Panc1 (cell line): ENCODE measurements at regions not wholly inside any gene's neighbourhood (a gene's known extent, or its start where the extent isn't known, plus 50 kb on each side); places are given as distances from the start of the nearest gene placed in this dataset.

Source experiments
- ATAC-seq: fragments of 200-7000 bp; cut with Tn5 transposase; 2 replicates; pipeline ENCODE4 v1.9.1; 2020; ENCODE audit warnings: mild to moderate bottlenecking, moderate library complexity
- BruUV-seq: library from RNA; stranded (reverse); fragments of 400-500 nt; replicated peaks from 2 replicates; lab custom pipeline; 2021; lab: Mats Ljungman, UMichigan
- CTCF ChIA-PET: fragments of 300-600 bp; sonication (Branson Sonifier 250); formaldehyde crosslinking; loops from one replicate; lab custom pipeline; 2022; ENCODE audit warnings: antibody characterized with exemption; lab: Charles Lee
- POLR2A ChIA-PET: fragments of 300-600 bp; sonication (Branson Sonifier 250); formaldehyde crosslinking; loops from one replicate; lab custom pipeline; 2022; ENCODE audit warnings: antibody characterized with exemption; lab: Charles Lee
- DNase-seq: peaks from one replicate; pipeline ENCODE4 v3.0.0-alpha.2; 2010; ENCODE audit warnings: low read depth, low spot score
- H3K27ac ChIP-seq: 2 replicates; pipeline ENCODE4 v1.5.1; 2011; ENCODE audit warnings: mild to moderate bottlenecking, low read length, inconsistent platforms
- H3K27me3 ChIP-seq: fragments of 200-500 bp; sonication (Bioruptor generic); 2 replicates; pipeline ENCODE4 v1.6.0; 2014; ENCODE audit warnings: low read length, inconsistent platforms; ENCODE audit not compliant: control insufficient read depth, insufficient read depth
- H3K36me3 ChIP-seq: fragments of 200-500 bp; sonication (Bioruptor generic); 2 replicates; pipeline ENCODE4 v1.5.1; 2014; ENCODE audit warnings: inconsistent platforms, mild to moderate bottlenecking, low read length, moderate library complexity; ENCODE audit not compliant: control insufficient read depth, insufficient read depth
- H3K4me1 ChIP-seq: 2 replicates; pipeline ENCODE4 v1.5.1; 2011; ENCODE audit warnings: inconsistent platforms, mild to moderate bottlenecking, low read length, moderate library complexity; ENCODE audit not compliant: control insufficient read depth, insufficient read depth
- H3K4me3 ChIP-seq, 2 experiments: 2 replicates each; pipeline ENCODE4 v1.5.1; 2011 to 2012; ENCODE audit warnings: low read depth in 2 of 2, low read length in 2 of 2, mild to moderate bottlenecking in 2 of 2, inconsistent platforms in 1 of 2, moderate library complexity in 1 of 2
- H3K9me3 ChIP-seq: fragments of 200-500 bp; sonication (Bioruptor generic); 2 replicates; pipeline ENCODE4 v1.5.1; 2014; ENCODE audit warnings: low read depth, mild to moderate bottlenecking, inconsistent platforms, low read length, moderate library complexity; ENCODE audit not compliant: control insufficient read depth, insufficient read depth
- POLR2AphosphoS5 ChIP-seq: IDR thresholded peaks from 2 replicates; pipeline ENCODE4 v1.6.1; 2012; ENCODE audit warnings: mild to moderate bottlenecking, low read depth, low read length, moderate library complexity
- SIN3A ChIP-seq: IDR thresholded peaks from 2 replicates; pipeline ENCODE4 v1.6.1; 2012; ENCODE audit warnings: low read depth, mild to moderate bottlenecking, low read length, moderate library complexity, borderline replicate concordance; ENCODE audit not compliant: insufficient read depth
- TCF7L2 ChIP-seq: IDR thresholded peaks from 2 replicates; pipeline ENCODE4 v1.6.1; 2011; ENCODE audit warnings: mild to moderate bottlenecking, low read depth, low read length, inconsistent platforms
- in situ Hi-C: cut with HindIII; loops from 2 replicates; pipeline ENCODE4 v1.10.0; 2016; ENCODE audit warnings: low sequenced_read_pairs, low pct_unique_long_range_greater_than_20kb
- intact Hi-C: fragments of 100-400 bp; cut with micrococcal nuclease; formaldehyde crosslinking; loops from one replicate; pipeline ENCODE4 v1.10.0; 2022; ENCODE audit not compliant: unreplicated experiment
- TF ChIP-seq, protein P1 (sequence below): fragments of 450-650 bp; IDR thresholded peaks from 2 replicates; pipeline ENCODE4 v1.5.1; 2017; ENCODE audit warnings: mild to moderate bottlenecking
- TF ChIP-seq, protein P2 (sequence below), 2 experiments: IDR thresholded peaks; 2 replicates each; pipeline ENCODE4 v1.6.1; 2011 to 2012; ENCODE audit warnings: low read depth in 2 of 2, control low read depth in 1 of 2, low read length in 1 of 2, mild to moderate bottlenecking in 1 of 2, moderate library complexity in 1 of 2; ENCODE audit not compliant: insufficient read depth in 1 of 2

DNA sequence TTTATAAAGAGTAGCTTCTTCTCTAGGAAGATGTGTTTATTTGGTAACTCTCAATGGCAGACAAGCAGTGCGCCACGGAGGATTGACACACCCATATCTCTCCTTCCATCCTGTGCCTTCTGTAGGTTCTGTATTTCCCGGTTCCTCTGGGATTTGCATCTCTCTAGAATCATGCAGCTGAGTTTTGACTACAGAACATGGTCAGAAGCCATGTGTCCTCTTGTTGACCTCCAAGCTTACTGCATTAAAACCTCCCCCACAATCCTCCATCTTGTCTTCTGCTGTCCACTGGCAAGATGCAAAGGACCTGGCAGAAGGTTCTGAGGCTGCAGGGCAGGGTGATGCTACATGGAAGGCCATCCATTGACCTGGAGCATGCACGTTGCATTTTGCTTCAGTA, 482.0 kb downstream of the DMRT2 start:
- Histone ChIP-seq H3K27me3 (no peaks in the 10 kb centered on the region), H3K27ac (no peak overlapping the region), H3K36me3 (no peaks in the 10 kb centered on the region), H3K4me3 (no peak overlapping the region), H3K4me1 (no peaks in the 10 kb centered on the region), H3K9me3 (no peaks in the 10 kb centered on the region)
- BruUV-seq = no TSS peak
- CTCF ChIA-PET = no interaction called here
- TF ChIP-seq POLR2AphosphoS5 (no peak), SIN3A (no peak), TCF7L2 (no peak)
- TF ChIP-seq, protein P1, sequence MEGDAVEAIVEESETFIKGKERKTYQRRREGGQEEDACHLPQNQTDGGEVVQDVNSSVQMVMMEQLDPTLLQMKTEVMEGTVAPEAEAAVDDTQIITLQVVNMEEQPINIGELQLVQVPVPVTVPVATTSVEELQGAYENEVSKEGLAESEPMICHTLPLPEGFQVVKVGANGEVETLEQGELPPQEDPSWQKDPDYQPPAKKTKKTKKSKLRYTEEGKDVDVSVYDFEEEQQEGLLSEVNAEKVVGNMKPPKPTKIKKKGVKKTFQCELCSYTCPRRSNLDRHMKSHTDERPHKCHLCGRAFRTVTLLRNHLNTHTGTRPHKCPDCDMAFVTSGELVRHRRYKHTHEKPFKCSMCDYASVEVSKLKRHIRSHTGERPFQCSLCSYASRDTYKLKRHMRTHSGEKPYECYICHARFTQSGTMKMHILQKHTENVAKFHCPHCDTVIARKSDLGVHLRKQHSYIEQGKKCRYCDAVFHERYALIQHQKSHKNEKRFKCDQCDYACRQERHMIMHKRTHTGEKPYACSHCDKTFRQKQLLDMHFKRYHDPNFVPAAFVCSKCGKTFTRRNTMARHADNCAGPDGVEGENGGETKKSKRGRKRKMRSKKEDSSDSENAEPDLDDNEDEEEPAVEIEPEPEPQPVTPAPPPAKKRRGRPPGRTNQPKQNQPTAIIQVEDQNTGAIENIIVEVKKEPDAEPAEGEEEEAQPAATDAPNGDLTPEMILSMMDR = no peak
- TF ChIP-seq, protein P2, sequence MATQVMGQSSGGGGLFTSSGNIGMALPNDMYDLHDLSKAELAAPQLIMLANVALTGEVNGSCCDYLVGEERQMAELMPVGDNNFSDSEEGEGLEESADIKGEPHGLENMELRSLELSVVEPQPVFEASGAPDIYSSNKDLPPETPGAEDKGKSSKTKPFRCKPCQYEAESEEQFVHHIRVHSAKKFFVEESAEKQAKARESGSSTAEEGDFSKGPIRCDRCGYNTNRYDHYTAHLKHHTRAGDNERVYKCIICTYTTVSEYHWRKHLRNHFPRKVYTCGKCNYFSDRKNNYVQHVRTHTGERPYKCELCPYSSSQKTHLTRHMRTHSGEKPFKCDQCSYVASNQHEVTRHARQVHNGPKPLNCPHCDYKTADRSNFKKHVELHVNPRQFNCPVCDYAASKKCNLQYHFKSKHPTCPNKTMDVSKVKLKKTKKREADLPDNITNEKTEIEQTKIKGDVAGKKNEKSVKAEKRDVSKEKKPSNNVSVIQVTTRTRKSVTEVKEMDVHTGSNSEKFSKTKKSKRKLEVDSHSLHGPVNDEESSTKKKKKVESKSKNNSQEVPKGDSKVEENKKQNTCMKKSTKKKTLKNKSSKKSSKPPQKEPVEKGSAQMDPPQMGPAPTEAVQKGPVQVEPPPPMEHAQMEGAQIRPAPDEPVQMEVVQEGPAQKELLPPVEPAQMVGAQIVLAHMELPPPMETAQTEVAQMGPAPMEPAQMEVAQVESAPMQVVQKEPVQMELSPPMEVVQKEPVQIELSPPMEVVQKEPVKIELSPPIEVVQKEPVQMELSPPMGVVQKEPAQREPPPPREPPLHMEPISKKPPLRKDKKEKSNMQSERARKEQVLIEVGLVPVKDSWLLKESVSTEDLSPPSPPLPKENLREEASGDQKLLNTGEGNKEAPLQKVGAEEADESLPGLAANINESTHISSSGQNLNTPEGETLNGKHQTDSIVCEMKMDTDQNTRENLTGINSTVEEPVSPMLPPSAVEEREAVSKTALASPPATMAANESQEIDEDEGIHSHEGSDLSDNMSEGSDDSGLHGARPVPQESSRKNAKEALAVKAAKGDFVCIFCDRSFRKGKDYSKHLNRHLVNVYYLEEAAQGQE (IDR thresholded peaks at IDR 0.05; ENCODE audit: insufficient read depth in 1 of 2, low read depth in 2 of 2, low read length in 1 of 2) = no peak
- in situ Hi-C loops (no loop called here), intact Hi-C loops (no loop called here)
- no peak for DNase-seq
- POLR2A ChIA-PET = no interaction called here
- ATAC-seq = no peak

- in situ Hi-C loops = no loop called here
- Histone ChIP-seq H3K27me3 (no peaks in the 10 kb centered on the region), H3K27ac (no peak overlapping the region), H3K9me3 (no peaks in the 10 kb centered on the region), H3K4me3 (no peak overlapping the region), H3K36me3 (no peaks in the 10 kb centered on the region), H3K4me1 (no peaks in the 10 kb centered on the region)
- no TSS peak for BruUV-seq
- POLR2A ChIA-PET = no interaction called here
- DNase-seq = no peak
- CTCF ChIA-PET = no interaction called here
- intact Hi-C loops = no loop called here
- ATAC-seq = no peak
- no peak for TF ChIP-seq SIN3A
- TF ChIP-seq TCF7L2 = no peak
- TF ChIP-seq, protein P2 (IDR thresholded peaks at IDR 0.05; ENCODE audit: insufficient read depth in 1 of 2, low read depth in 2 of 2, low read length in 1 of 2) = no peak
- TF ChIP-seq POLR2AphosphoS5 = no peak
- TF ChIP-seq, protein P1 = no peak
These were observed 480.1 kb upstream of the SMARCA2 start for GRCh38 chr9:1535051-1535450.
